WTC11 (cell line): ENCODE measurements at regions not wholly inside any gene's neighbourhood (a gene's known extent, or its start where the extent isn't known, plus 50 kb on each side); places are given as distances from the start of the nearest gene placed in this dataset.
A peak's percentile ranks its signal among the peaks of the same experiment; 100 is the strongest.

Source experiments
- ATAC-seq: fragments of 200-7000 bp; cut with Tn5 transposase; 2 replicates; pipeline ENCODE4 v1.10.0; 2021; ENCODE audit warnings: mild to moderate bottlenecking, moderate library complexity
- CTCF ChIA-PET: fragments of 300-600 bp; sonication (Branson Sonifier 250); formaldehyde crosslinking; loops from one replicate; lab custom pipeline; 2021; ENCODE audit warnings: antibody characterized with exemption; lab: Charles Lee
- POLR2A ChIA-PET: fragments of 350-600 bp; sonication (Branson Sonifier 250); formaldehyde crosslinking; loops from one replicate; lab custom pipeline; 2021; ENCODE audit warnings: antibody characterized with exemption; lab: Charles Lee
- DNase-seq: peaks from one replicate; pipeline ENCODE4 v3.0.0; 2021; ENCODE audit warnings: low spot score
- H3K27ac Mint-ChIP-seq: 2 replicates; pipeline ENCODE4 v1.8.0; 2021; ENCODE audit warnings: mixed read lengths
- H3K27me3 Mint-ChIP-seq: 2 replicates; pipeline ENCODE4 v1.8.0; 2021; ENCODE audit warnings: low read depth, mild to moderate bottlenecking, moderate library complexity, mixed read lengths
- H3K36me3 Mint-ChIP-seq: 2 replicates; pipeline ENCODE4 v1.8.0; 2021; ENCODE audit warnings: mixed read lengths
- H3K4me1 Mint-ChIP-seq: 2 replicates; pipeline ENCODE4 v1.8.0; 2022; ENCODE audit warnings: mixed read lengths
- H3K4me3 Mint-ChIP-seq: 2 replicates; pipeline ENCODE4 v1.8.0; 2021; ENCODE audit warnings: mild to moderate bottlenecking, moderate library complexity, mixed read lengths
- H3K9me3 Mint-ChIP-seq: 2 replicates; pipeline ENCODE4 v1.8.0; 2021; ENCODE audit warnings: mixed read lengths
- ARID4B ChIP-seq: sonication (generic); formaldehyde crosslinking; IDR thresholded peaks from 2 replicates; pipeline ENCODE4 v1.8.0; 2023; ENCODE audit warnings: missing genetic modification reagents, mild to moderate bottlenecking, borderline replicate concordance
- ATF2 ChIP-seq: sonication (generic); formaldehyde crosslinking; IDR thresholded peaks from 2 replicates; pipeline ENCODE4 v1.8.1; 2022; ENCODE audit warnings: low read depth, missing genetic modification reagents, borderline replicate concordance
- CREB1 ChIP-seq: sonication (generic); formaldehyde crosslinking; IDR thresholded peaks from 2 replicates; pipeline ENCODE4 v1.8.0; 2023; ENCODE audit warnings: mild to moderate bottlenecking, missing genetic modification reagents
- CTCF ChIP-seq: fragments of 200-600 bp; IDR thresholded peaks from 2 replicates; pipeline ENCODE4 v1.8.0; 2022; ENCODE audit warnings: antibody characterized with exemption
- ELF4 ChIP-seq: sonication (generic); formaldehyde crosslinking; IDR thresholded peaks from 2 replicates; pipeline ENCODE4 v1.8.1; 2022; ENCODE audit warnings: low read depth, mild to moderate bottlenecking, moderate library complexity, missing genetic modification reagents
- EMX1 ChIP-seq: fragments of 250-450 bp; sonication (Bioruptor Pico); IDR thresholded peaks from 2 replicates; pipeline ENCODE4 v1.8.0; 2021; ENCODE audit warnings: mild to moderate bottlenecking
- GRHL2 ChIP-seq: fragments of 250-450 bp; sonication (Bioruptor Pico); IDR thresholded peaks from 2 replicates; pipeline ENCODE4 v1.8.0; 2022; ENCODE audit warnings: mild to moderate bottlenecking, moderate library complexity; ENCODE audit not compliant: insufficient replicate concordance, severe bottlenecking
- KAT7 ChIP-seq: sonication (generic); formaldehyde crosslinking; IDR thresholded peaks from 2 replicates; pipeline ENCODE4 v1.8.1; 2023; ENCODE audit warnings: missing genetic modification reagents, mild to moderate bottlenecking, borderline replicate concordance
- MYBL2 ChIP-seq: sonication (generic); formaldehyde crosslinking; IDR thresholded peaks from 2 replicates; pipeline ENCODE4 v1.8.1; 2023; ENCODE audit warnings: mild to moderate bottlenecking, moderate library complexity, missing genetic modification reagents
- OVOL2 ChIP-seq: fragments of 250-450 bp; sonication (Bioruptor Pico); IDR thresholded peaks from 2 replicates; pipeline ENCODE4 v1.9.0; 2021; ENCODE audit warnings: mild to moderate bottlenecking, borderline replicate concordance
- PRRX2 ChIP-seq: fragments of 250-450 bp; sonication (Bioruptor Pico); IDR thresholded peaks from 2 replicates; pipeline ENCODE4 v1.8.0; 2021; ENCODE audit warnings: mild to moderate bottlenecking
- SMAD4 ChIP-seq: sonication (generic); formaldehyde crosslinking; IDR thresholded peaks from 2 replicates; pipeline ENCODE4 v1.8.0; 2022; ENCODE audit warnings: mild to moderate bottlenecking, missing genetic modification reagents
- TP53 ChIP-seq: sonication (generic); formaldehyde crosslinking; IDR thresholded peaks from 2 replicates; pipeline ENCODE4 v1.8.1; 2023; ENCODE audit warnings: mild to moderate bottlenecking, missing genetic modification reagents
- ZNF232 ChIP-seq: sonication (generic); formaldehyde crosslinking; IDR thresholded peaks from 2 replicates; pipeline ENCODE4 v1.8.0; 2022; ENCODE audit warnings: mild to moderate bottlenecking, missing genetic modification reagents
- ZNF317 ChIP-seq: sonication (generic); formaldehyde crosslinking; IDR thresholded peaks from 2 replicates; pipeline ENCODE4 v1.8.1; 2023; ENCODE audit warnings: low read depth, mild to moderate bottlenecking, moderate library complexity, missing genetic modification reagents, borderline replicate concordance
- TF ChIP-seq, protein P1 (sequence below): fragments of 250-450 bp; sonication (Bioruptor Pico); IDR thresholded peaks from 2 replicates; pipeline ENCODE4 v1.9.0; 2021; ENCODE audit warnings: mild to moderate bottlenecking, borderline replicate concordance
- TF ChIP-seq, protein P2 (sequence below): fragments of 250-450 bp; sonication (Bioruptor Pico); IDR thresholded peaks from 2 replicates; pipeline ENCODE4 v1.9.0; 2021; ENCODE audit warnings: moderate library complexity, mild to moderate bottlenecking, inconsistent platforms, borderline replicate concordance
- TF ChIP-seq, protein P3 (sequence below): sonication (generic); formaldehyde crosslinking; IDR thresholded peaks from 2 replicates; pipeline ENCODE4 v1.8.1; 2023; ENCODE audit warnings: mild to moderate bottlenecking, missing genetic modification reagents

GRCh38 chr4:83664741-83665140 lies 128.8 kb downstream of the GPAT3 start:
- Mint-ChIP-seq H3K27ac (no peak overlapping the region), H3K4me1 (peaks cover 48% of the 10 kb centered on the region), H3K36me3 (peaks cover 3% of the 10 kb centered on the region; the same call in 1 of the 2 replicates), H3K27me3 (no peaks in the 10 kb centered on the region), H3K4me3 (no peak overlapping the region), H3K9me3 (peaks cover 6% of the 10 kb centered on the region)
- ATAC-seq (peak; percentile 60), DNase-seq (peak; percentile 15)
- TF ChIP-seq OVOL2 (CRISPR knock-in tag): no peak
- TF ChIP-seq ZNF317: no peak
- TF ChIP-seq ZNF232 (CRISPR knock-in tag): no peak
- no peak for TF ChIP-seq PRRX2 (CRISPR knock-in tag)
- TF ChIP-seq, protein P1, sequence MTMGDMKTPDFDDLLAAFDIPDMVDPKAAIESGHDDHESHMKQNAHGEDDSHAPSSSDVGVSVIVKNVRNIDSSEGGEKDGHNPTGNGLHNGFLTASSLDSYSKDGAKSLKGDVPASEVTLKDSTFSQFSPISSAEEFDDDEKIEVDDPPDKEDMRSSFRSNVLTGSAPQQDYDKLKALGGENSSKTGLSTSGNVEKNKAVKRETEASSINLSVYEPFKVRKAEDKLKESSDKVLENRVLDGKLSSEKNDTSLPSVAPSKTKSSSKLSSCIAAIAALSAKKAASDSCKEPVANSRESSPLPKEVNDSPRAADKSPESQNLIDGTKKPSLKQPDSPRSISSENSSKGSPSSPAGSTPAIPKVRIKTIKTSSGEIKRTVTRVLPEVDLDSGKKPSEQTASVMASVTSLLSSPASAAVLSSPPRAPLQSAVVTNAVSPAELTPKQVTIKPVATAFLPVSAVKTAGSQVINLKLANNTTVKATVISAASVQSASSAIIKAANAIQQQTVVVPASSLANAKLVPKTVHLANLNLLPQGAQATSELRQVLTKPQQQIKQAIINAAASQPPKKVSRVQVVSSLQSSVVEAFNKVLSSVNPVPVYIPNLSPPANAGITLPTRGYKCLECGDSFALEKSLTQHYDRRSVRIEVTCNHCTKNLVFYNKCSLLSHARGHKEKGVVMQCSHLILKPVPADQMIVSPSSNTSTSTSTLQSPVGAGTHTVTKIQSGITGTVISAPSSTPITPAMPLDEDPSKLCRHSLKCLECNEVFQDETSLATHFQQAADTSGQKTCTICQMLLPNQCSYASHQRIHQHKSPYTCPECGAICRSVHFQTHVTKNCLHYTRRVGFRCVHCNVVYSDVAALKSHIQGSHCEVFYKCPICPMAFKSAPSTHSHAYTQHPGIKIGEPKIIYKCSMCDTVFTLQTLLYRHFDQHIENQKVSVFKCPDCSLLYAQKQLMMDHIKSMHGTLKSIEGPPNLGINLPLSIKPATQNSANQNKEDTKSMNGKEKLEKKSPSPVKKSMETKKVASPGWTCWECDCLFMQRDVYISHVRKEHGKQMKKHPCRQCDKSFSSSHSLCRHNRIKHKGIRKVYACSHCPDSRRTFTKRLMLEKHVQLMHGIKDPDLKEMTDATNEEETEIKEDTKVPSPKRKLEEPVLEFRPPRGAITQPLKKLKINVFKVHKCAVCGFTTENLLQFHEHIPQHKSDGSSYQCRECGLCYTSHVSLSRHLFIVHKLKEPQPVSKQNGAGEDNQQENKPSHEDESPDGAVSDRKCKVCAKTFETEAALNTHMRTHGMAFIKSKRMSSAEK (CRISPR knock-in tag): no peak
- no peak for TF ChIP-seq KAT7
- TF ChIP-seq GRHL2 (CRISPR knock-in tag): no peak
- no peak for TF ChIP-seq CTCF
- no peak for TF ChIP-seq CREB1 (CRISPR knock-in tag)
- TF ChIP-seq ATF2 (CRISPR knock-in tag): no peak
- no peak for TF ChIP-seq MYBL2
- TF ChIP-seq, protein P2, sequence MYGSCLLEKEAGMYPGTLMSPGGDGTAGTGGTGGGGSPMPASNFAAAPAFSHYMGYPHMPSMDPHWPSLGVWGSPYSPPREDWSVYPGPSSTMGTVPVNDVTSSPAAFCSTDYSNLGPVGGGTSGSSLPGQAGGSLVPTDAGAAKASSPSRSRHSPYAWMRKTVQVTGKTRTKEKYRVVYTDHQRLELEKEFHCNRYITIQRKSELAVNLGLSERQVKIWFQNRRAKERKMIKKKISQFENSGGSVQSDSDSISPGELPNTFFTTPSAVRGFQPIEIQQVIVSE: no peak
- no peak for TF ChIP-seq ELF4 (CRISPR knock-in tag)
- no peak for TF ChIP-seq SMAD4 (CRISPR knock-in tag)
- TF ChIP-seq EMX1: no peak
- no peak for TF ChIP-seq ARID4B (CRISPR knock-in tag)
- TF ChIP-seq, protein P3, sequence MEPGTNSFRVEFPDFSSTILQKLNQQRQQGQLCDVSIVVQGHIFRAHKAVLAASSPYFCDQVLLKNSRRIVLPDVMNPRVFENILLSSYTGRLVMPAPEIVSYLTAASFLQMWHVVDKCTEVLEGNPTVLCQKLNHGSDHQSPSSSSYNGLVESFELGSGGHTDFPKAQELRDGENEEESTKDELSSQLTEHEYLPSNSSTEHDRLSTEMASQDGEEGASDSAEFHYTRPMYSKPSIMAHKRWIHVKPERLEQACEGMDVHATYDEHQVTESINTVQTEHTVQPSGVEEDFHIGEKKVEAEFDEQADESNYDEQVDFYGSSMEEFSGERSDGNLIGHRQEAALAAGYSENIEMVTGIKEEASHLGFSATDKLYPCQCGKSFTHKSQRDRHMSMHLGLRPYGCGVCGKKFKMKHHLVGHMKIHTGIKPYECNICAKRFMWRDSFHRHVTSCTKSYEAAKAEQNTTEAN (CRISPR knock-in tag): no peak
- TF ChIP-seq TP53: no peak
- ChIA-PET CTCF (interaction anchor here (1.2 kb wide), 1 partner anchor 818 kb away, joined by 3 read pairs; no protein-coding TSS in a partner anchor), POLR2A (no interaction called here)
